ENCODE measurements at regions not wholly inside any gene's neighbourhood (a gene's known extent, or its start where the extent isn't known, plus 50 kb on each side); places are given as distances from the start of the nearest gene placed in this dataset.

DNA sequence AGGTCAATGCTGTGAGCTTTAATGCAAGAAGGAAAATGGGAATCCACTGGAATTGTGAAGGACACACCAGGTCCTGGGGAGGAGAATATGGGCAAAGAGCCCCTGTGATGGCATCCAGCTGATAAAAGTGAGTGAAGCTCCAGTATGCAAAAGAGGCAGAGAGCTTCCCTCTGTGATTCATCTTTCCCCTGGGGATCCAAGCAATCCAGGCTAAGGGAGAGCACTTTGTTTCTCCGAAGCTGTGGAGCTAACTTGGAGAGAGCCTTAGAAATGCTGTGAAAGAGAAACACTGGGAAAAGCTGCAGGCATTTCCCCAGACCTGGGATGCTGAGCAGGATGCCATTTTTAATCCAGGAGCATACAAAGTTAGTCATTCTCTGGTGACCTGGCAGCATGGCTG is 489.5 kb downstream of the SH2D4B start:
- H3K9me3 ChIP-seq = no peaks in the 10 kb centered on the region
- TF ChIP-seq CTCF (IDR thresholded peaks at IDR 0.05) (no peak), POLR2A (IDR thresholded peaks at IDR 0.05) (no peak)
- no peak for DNase-seq
- no peak overlapping the region for H3K27ac ChIP-seq
- no peaks in the 10 kb centered on the region for H3K36me3 ChIP-seq
- no peaks in the 10 kb centered on the region for H3K4me1 ChIP-seq
- no peaks in the 10 kb centered on the region for H3K27me3 ChIP-seq
- H3K4me3 ChIP-seq = no peak overlapping the region
- intact Hi-C loops (cut with DNase I; ENCODE audit: low total_unique reads) = no loop called here

DNA sequence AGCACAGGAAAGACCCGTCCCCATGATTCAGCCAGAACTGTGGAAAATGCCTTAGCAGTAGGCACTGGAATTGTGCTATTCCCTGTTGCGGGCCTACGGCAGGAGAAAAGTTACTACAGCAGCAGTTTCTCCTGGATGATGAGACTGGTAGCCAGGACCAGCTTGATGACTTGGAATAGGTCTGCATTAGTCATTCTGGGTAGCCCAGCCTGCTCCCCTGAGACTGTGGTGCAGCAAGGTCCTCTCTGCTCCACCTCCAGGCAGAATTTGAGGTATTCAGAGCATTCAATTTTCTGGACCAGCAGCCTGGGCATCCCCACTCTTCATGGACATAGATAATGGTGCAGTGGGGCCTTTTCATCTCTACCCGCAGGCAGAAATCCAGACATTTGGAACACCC is 490.0 kb downstream of the SH2D4B start:
- Histone ChIP-seq H3K4me3 (no peak overlapping the region), H3K9me3 (no peaks in the 10 kb centered on the region), H3K36me3 (no peaks in the 10 kb centered on the region), H3K27ac (no peak overlapping the region), H3K4me1 (no peaks in the 10 kb centered on the region), H3K27me3 (no peaks in the 10 kb centered on the region)
- TF ChIP-seq POLR2A (IDR thresholded peaks at IDR 0.05) (no peak), CTCF (IDR thresholded peaks at IDR 0.05) (no peak)
- no peak for DNase-seq
- intact Hi-C loops (cut with DNase I; ENCODE audit: low total_unique reads) = no loop called here

GRCh38 chr10:81031774-81032173 is 494.1 kb downstream of the SH2D4B start:
- no peaks in the 10 kb centered on the region for H3K36me3 ChIP-seq
- no peak for TF ChIP-seq POLR2A (IDR thresholded peaks at IDR 0.05)
- TF ChIP-seq CTCF (IDR thresholded peaks at IDR 0.05) = no peak
- no peaks in the 10 kb centered on the region for H3K4me1 ChIP-seq
- no peak overlapping the region for H3K4me3 ChIP-seq
- no peaks in the 10 kb centered on the region for H3K27me3 ChIP-seq
- no peak overlapping the region for H3K27ac ChIP-seq
- intact Hi-C loops (cut with DNase I; ENCODE audit: low total_unique reads) = no loop called here
- H3K9me3 ChIP-seq = no peaks in the 10 kb centered on the region
- no peak for DNase-seq

DNA sequence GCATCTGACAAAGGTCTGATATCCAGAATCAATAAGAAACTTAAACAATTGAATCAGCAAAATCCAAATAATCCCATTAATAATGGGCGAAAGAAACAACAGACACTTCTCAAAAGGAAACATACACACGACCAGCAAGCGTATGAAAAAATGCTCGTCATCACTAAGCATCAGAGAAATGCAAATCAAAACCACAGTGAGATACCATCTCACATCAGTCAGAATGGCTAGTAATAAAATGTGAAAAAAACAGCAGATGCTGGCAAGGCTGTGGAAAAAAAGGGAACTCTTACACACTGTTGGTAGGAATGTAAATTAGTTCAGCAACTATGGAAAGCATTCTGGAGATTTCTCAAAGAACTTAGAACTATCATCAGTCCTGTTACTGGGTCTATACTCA is 496.7 kb downstream of the SH2D4B start:
- no peaks in the 10 kb centered on the region for H3K4me1 ChIP-seq
- H3K36me3 ChIP-seq = no peaks in the 10 kb centered on the region
- DNase-seq = no peak
- intact Hi-C loops (cut with DNase I; ENCODE audit: low total_unique reads) = no loop called here
- H3K27ac ChIP-seq = no peak overlapping the region
- no peaks in the 10 kb centered on the region for H3K9me3 ChIP-seq
- H3K4me3 ChIP-seq = no peak overlapping the region
- H3K27me3 ChIP-seq = no peaks in the 10 kb centered on the region
- TF ChIP-seq CTCF (IDR thresholded peaks at IDR 0.05) (no peak), POLR2A (IDR thresholded peaks at IDR 0.05) (no peak)

GRCh38 chr10:81036257-81036656 is 498.6 kb downstream of the SH2D4B start:
- H3K27ac ChIP-seq = no peak overlapping the region
- no peaks in the 10 kb centered on the region for H3K27me3 ChIP-seq
- no peak for TF ChIP-seq CTCF (IDR thresholded peaks at IDR 0.05)
- TF ChIP-seq POLR2A (IDR thresholded peaks at IDR 0.05) = no peak
- no peaks in the 10 kb centered on the region for H3K9me3 ChIP-seq
- H3K36me3 ChIP-seq = no peaks in the 10 kb centered on the region
- no peaks in the 10 kb centered on the region for H3K4me1 ChIP-seq
- no peak for DNase-seq
- no peak overlapping the region for H3K4me3 ChIP-seq
- intact Hi-C loops (cut with DNase I; ENCODE audit: low total_unique reads) = no loop called here

Measured in uterus (tissue), 3 donors.